NOMO-1 treated with dmso at 0.1 percent for 144 hours (cell line): ENCODE measurements at regions not wholly inside any gene's neighbourhood (a gene's known extent, or its start where the extent isn't known, plus 50 kb on each side); places are given as distances from the start of the nearest gene placed in this dataset.

Source experiments
- DNase-seq: peaks from one replicate; lab custom pipeline; 2025; ENCODE audit not compliant: unreplicated experiment; lab: John Stamatoyannopoulos, UW

DNA sequence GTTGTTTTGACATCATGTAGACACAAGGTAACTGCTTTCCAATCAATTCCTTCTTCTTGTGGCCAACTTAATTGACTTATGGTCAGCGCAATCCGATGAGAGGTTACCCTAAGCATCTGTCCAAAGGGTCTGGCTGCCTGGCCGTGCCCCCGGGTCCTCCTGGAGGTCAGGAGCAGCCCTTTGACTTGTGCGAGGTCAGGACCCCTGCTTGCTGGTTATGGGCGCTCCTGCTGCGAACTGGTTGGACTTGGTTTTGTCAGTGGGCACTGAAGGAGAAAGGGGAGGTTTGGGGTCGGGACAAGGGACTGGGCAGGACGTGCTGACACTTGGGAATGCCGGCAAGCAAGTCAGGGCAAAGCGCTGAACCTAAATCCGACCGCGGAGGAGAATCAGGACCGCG lies 215.6 kb downstream of the QKI start:
- DNase-seq = no peak
